ENCODE measurements at regions not wholly inside any gene's neighbourhood (a gene's known extent, or its start where the extent isn't known, plus 50 kb on each side); places are given as distances from the start of the nearest gene placed in this dataset.
"Not testable (repeated sequence)": the region's sequence is repeated elsewhere in the genome, so short reads cannot be mapped to it uniquely, and the experiment has no call there.

DNA sequence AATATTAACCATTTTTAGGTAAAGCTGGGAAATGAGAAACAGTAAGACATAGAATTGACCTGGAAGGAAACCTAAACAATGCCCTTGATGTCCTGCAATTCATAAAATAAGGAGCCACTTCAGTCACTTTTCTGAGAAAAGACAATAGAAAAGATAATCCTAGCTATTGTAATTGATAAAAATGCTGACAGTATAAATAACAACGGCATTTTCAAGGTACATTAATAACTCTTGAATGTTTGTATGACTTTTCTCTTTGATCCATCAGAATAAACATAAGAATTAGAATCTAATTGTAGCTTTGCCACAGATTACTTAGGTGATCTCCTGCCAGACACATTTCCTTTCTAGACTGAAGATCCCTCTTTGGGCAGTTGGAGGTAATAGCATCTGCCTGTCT lies 719.5 kb downstream of the SLC4A3 start:
- DNase-seq (ENCODE audit: low read depth): no peak

DNA sequence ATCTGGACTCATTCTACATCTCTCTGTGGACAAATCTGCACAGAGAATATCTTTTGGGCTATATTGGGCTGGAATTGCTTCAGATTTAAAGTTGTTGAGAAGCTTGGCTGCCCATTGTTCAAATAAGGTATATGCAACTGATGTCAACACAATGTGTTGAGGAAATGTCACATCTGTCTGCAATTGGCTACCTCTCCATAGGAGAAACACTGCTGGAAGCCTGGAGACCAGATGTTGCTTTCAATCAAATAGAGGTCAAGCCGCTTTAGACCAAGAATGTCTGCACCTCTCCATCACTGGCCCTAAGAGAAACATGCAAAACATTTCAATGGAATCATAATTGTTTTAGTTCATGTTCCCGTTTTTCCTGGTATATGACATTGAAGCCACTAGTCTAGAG lies 720.2 kb downstream of the SLC4A3 start:
- DNase-seq (ENCODE audit: low read depth): no peak

DNA sequence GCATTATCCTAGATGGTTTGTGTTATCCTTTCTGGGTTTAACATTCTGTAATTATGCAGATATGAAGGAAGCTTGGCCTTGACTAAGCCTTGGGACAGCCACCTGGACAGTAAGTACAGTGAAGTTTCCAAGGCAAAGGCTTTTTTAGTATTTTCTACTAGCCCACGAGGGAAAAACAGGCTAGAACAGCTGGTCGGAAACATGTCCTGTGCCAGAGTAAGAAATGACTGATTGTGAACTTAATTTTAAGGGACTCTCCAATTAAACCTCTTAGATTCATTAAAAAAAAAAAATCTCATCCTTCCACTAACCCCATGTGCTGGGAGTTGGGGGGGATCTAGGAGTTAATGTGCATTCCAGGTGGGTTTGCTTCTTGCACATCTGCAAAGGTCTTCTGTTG lies 720.8 kb downstream of the SLC4A3 start:
- DNase-seq (ENCODE audit: low read depth): no peak

DNA sequence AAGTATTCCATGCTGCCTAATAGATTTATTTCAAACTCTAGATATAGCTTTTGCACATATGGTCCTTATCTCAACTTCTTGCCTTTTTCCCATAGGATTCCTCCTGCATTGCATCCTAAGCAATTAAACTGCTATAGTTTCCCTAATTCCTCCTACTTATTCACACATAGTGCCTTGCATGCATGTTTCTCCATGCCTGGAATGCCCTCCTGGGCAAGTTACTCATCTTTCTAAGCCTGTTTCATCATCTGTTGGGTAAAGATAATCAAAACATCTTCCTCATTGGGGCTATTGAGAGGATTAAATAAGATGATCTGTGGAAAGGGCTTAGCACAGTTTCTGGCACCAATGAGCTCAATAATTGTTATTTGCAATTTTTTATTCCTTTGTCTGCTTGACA lies 726.5 kb downstream of the SLC4A3 start:
- no peak for DNase-seq (ENCODE audit: low read depth)

DNA sequence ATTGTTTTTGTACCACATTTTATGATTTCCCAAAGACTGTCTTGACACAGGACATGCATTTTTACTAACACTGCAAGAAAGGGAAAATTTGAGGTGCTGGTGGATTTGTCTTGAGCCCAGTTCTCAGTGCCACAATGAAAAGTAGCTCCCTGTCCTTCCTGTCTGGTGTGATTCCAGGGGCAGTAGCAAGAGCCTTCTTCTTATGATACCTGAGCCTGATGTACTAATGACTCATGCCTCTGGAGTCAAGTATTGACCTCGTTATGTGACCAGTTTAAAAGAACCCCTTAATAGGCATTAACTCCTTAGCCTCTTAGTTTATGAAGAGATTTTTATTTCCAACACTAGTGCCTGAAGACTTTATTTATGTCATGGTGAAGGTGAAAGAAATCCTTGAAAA lies 728.6 kb downstream of the SLC4A3 start:
- DNase-seq (ENCODE audit: low read depth): no peak

DNA sequence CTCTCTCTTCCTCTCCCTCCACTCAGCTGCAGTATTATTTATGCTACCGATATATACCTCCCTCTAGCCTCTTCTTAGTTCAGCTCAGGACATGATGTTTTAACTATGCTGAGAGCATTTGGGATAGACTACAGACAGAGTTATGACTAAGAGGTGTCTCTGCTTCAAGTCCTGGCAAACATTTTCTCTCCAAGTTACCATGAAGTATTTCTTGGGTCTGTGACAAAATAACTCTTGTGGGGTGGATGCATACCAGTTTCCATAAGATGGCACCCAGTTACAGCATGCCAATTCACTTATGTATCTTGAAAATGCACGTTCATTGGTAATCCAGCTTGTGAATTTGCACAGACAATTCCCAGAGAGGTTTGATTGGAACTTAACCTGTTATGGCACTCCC lies 737.6 kb downstream of the SLC4A3 start:
- DNase-seq (ENCODE audit: low read depth): no peak

DNA sequence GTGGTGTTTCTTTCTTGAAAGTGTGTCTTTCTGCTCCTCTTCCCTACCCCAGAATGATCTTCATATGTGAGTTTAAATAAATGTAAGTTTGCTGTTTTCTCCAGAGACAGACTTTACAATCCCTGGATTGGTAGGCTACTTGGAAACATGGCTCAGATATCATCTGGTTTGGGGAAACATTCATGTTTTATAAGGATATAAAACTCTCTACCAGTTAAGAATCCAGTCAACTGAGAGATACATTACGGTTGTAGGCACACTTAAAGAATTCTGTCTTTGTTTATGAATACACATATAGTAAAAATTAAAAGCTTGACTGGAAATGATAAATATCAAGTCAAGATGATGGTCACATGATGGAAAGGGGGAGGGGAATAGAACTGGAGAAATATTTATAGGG lies 739.3 kb downstream of the SLC4A3 start:
- DNase-seq (ENCODE audit: low read depth): no peak

DNA sequence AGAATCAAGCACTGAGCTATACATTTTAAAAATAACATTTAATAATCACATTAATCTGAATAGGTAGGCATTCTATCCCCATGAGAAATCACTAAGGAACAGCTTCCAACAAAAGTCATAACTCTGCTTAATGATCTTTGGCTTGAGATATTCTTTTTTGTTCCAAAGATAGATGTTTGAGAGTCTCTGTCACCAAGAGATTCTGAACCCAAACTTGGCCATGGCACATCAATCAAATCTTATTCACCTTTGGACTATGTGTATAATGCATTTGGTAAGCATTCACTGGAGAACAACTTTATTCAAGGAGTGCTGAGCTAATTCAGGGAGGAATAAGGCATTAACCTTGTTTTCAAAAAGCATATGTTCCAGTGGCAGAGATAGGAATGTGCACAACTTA lies 743.3 kb downstream of the SLC4A3 start:
- DNase-seq (ENCODE audit: low read depth): no peak

DNA sequence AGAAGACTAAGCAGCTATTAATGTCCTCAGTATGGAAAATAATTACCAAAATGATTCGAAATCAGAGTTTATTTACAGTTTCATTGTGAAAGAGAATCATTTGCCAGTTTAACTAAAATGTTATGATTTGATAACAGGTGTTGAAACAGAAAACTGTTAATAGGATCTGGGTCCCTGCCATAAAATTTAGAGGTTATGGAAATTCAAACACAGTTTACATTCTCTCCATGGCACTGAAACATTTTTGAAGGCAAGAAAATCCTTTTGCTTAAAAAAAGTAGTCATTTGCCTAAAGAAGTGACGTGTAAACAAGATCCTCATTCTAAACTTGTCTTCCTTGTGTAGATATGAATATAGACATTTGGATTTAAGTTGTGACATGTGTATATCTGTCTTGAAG lies 743.8 kb downstream of the SLC4A3 start:
- no peak for DNase-seq (ENCODE audit: low read depth)

DNA sequence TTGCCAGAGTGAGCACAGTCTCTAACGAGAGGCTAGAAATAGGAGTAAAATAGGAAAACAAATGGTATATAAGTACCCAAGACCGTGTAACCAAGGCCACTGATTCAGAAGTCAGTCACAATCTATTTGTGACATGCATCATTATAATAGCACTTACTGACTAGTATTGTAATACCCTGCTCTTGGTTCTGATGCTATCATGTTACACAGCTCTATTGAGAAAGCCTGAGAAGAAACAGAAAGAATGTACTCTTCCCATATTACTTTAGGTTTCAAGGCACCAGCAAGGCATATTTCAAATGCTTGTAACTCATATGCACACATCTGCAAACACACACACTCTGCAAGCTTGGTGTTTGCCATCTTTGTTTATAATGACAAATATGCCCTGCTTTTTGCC lies 746.4 kb downstream of the SLC4A3 start:
- no peak for DNase-seq (ENCODE audit: low read depth)

DNA sequence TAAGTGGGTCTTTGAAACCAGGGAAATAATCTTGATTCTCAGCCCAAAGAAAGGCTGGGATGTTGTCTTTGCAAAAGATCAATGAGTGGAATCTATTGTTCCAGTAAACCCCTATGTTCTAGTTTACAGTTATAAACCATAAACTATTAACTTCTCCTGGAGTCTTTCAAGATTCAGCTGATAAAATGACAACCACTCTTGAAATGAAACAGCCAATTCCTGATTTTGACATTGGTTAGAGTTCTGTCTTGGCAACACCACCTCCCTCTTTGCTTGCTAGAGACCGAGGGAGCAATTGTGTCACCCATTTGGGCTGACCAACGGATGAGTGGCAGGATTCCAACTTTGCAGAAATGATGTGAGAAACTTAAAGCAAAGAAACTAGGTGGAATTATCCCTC lies 746.9 kb downstream of the SLC4A3 start:
- DNase-seq (ENCODE audit: low read depth): no peak

DNA sequence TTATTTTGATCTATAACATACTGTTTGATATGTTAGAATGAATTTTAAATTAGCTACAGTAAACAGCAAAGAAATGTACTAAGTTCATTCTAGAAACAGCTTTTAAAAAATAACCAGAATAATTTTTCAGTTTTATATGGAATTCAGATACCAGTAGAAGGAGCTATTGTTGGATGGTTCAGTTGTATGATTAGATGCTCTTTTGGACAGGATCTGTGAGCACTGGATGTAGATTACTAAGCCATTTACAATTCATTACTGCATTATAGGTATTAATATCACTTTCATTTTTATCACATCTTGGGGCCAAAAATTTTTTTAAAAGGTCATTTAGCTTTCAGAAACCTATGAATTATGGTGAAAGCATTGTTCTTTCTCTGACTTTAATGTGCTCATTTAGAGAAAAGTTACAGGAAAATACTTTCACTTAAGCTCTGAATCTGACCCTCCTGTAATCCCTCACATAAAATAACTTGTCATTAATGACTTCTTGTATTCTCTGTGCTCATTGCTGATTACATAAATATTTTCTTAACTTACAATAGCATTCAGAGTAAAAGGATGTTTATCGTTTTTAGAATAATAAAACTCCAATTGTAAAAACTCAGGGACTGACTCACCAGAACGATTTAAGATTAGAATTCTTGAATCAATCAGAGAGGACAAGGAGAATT lies 750.2 kb downstream of the SLC4A3 start:
- DNase-seq (ENCODE audit: low read depth): no peak

DNA sequence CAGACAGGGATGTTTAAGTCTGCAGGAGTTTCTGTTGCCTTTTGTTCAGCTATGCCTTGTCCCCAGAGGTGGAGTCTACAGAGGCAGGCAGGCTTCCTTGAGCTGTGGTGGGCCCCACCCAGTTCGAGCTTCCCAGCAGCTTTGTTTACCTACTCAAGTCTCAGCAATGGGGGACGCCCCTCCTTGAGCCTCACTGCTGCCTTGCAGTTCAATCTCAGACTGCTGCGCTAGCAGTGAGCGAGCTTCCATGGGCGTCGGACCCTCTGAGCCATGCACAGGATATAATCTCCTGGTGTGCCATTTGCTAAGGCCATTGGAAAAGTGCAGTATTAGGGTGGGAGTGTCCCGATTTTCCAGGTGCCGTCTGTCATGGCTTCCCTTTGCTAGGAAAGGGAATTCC lies 760.3 kb downstream of the SLC4A3 start:
- not testable (repeated sequence) for DNase-seq (ENCODE audit: low read depth)

DNA sequence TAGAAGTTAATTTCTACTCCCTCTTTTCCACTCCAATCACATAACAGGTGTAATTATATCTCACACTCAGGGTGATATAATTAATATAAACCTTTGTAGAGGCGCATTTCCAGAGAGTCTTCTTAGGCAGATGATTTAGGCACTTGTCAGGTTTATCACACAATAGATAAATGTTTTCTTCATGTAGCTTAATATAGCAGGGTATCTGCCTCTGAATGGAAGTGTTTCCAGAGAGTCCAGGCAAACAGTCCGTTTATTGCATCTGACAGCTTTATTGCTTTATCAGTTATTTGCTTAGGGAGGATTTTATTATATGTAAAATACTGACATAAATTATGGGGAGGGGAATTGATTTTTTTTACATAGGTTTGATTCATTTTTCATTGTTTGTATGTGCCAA lies 766.3 kb downstream of the SLC4A3 start:
- DNase-seq (ENCODE audit: low read depth): no peak

DNA sequence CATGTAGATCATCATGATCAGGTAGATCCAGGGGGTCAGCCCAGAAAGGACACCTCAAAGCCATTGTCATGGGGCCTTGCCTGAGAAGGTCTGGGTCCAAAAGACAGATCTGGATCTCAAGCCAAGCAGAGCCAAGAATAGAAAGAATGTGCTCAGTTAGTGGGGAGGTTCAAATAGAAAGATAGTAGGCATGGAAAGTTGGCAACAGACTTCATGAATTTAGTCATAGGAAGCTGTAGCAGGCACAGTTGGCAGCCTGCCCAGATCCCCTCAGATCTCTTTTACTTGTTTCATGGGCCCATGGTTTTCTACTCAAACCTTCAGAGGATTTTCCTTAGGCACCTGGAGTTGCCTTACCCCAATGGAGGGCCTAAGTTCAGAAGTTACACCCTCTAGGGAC lies 767.0 kb downstream of the SLC4A3 start:
- DNase-seq (ENCODE audit: low read depth): no peak

DNA sequence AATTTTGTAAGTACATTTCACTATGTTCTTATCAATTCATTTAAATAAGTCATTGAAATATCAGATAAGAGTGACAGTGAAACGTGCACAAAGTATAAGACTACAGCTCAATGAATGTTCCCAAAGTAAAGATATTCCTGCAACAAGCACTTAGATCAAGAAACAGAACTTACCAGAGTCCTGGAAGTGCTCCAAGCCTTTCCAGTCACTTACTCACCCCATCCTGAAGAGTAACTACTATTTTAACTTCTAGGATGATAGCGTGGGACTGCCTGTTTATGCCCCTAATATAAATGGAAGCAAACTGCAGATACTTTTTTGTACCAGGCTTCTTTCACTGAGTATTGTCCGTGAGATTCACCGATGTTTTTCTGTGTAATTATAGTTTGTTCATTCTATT lies 768.9 kb downstream of the SLC4A3 start:
- DNase-seq (ENCODE audit: low read depth): no peak

DNA sequence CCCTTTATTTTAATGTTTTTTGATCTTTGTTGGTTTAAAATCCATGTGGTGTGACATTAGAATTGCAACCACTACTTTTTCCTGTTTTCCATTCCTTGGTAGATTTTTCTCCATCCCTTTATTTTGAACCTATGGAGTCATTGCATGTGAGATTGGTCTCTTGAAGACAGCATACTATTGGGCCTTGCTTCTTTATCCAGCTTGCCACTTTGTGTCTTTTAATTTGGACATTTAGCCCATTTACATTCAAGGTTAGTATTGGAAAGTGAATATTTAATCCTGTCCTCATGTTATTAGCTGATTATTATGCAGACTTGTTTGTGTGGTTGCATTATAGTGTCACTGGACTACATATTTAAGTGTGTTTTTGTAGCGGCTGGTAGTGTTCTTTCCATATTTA lies 782.9 kb downstream of the SLC4A3 start:
- DNase-seq (ENCODE audit: low read depth): no peak

DNA sequence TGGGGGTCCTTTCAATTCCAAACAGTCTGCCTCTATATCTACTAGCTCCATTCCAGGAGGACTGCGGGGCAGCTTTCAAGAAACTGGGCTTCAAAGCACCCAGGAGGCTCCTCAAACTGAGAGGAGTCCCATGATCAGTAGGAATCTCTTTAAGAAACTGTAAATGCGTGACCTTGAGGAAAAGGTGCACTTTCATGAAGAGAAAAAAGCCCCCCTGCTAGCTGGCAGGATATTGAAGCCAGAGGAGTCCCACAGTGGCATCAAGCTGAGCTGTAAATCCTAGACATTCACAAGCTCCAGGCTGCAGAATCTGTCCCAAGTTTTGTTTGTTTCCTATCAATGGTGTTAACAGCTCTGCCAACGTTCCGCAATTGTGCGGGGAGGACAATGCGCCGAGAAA lies 790.1 kb downstream of the SLC4A3 start:
- no peak for DNase-seq (ENCODE audit: low read depth)

DNA sequence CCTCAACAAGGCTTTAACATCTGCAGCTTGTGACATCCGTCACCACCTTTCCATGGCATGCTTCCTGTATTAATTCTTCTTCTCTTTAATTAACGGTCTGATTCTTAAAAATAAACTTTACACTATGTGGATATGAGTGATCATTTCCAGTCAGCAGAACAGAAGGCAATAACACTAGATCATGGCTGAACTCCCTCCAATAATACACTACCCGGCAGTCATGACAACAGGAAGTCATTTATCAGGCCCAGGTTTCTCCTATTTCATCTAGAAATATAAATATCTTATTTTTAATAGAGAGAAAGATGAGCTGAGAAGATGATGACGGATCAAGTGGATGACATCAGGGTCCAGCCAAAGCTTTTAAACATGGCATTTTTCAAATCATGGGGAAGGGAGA lies 792.2 kb downstream of the SLC4A3 start:
- no peak for DNase-seq (ENCODE audit: low read depth)

DNA sequence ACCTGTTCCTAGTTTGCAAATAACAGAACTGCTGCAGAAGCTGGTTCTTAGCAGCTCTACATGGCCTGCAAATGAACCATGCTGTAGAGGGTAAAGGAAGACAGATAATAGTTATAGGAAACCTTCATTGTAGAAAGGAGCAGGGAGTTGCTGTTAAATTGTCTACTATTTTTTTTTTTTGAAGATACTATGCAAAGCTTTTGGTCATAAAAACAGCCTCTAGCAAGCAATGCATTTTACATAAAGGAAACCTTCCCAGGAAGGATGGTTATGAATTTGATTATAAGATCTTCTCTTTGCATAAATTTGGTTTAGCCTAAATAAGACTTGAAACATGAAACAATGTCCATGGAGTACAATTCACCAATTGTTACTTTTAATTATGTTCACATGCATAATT lies 793.4 kb downstream of the SLC4A3 start:
- DNase-seq (ENCODE audit: low read depth): no peak

DNA sequence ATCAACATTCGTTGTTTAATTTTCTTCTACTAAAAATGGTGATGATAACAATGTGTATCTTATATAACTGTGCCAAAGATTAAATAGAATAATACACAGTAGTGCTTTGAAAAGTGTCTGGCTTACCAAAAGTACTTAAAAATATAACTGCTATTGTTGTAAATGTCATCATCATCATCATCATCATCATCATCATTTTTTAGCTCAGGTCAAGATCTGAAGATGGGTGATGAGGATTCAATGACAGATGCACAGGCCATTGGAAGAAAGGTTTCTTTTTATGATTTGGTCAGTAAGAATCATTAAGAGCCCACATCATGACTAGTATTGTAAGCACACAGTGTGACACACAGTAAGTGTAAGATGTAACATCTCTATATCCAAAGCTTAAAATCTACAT lies 795.2 kb downstream of the SLC4A3 start:
- DNase-seq (ENCODE audit: low read depth): no peak

DNA sequence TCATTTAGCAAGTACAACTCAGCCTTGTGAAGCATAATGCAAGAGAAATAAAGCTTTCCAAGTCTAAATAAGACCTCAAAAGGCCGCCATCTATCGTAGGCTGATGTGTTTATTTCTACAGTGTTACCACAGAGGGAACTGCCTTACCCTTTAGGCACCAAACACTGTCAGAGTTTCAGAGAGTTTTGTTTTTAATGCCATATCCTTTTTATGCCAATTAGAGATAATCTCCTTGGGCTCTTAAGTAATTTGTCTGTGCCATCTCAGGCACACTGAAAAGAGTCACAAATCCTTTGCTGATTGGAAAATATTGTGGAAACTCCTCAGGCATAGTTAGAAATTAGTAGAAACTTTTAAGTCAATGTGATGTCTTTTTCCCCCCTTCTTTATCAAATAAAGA lies 797.1 kb downstream of the SLC4A3 start:
- DNase-seq (ENCODE audit: low read depth): no peak

DNA sequence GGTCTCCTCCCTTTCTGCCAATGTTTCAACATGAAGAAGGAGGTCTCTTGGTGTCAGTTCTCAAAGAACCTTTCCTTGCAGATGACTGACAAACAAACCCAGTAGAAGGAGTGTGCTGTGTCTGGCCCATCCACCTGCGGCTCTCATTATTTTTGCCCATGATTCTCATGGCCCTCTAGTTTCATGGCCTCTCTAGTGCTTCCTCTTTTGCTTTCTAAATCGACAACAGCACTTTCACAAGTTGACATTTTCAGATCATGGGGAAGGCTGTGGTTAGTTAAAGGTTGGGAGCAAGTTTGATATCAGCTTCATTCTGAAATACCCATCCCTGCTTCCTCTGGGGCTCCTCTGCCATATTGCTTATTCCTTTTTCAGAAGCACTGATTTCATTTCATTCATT lies 805.2 kb downstream of the SLC4A3 start:
- DNase-seq (ENCODE audit: low read depth): no peak

DNA sequence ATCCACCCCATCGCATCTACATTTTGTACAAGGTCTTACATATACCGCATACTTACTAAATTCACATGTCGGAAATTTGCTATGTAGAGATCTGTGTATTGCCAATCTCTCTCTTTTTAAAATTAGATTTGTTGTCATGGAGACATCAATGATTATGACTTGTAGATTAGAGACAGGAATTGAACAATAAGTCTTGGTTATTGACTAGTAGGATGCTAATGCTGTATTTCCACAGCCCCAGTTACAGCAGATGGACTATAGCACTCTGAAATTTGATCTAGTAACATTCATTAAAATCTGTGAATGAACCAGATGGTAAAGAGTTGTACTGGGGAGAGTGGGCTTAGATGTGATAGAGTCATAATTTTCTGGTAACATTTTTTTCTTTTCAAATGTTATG lies 805.7 kb downstream of the SLC4A3 start:
- no peak for DNase-seq (ENCODE audit: low read depth)

DNA sequence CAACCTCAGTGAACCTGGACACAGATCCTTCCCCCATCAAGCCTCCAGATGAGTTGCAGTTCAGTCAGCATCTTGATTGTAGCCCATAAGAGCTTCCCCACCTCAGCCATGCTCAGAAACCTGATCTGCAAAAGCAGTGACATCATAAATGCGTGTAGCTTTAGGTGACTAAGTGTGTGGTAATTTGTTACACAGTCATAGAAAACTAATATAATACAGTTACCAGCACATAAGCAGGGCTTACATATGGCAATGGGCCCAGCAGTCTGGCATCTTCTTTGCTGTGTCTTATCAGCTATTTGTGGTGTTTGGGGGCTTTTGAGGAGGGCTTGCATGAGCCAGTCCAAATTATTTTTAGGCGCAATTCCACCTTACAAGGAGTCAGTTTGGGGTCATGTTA lies 807.0 kb downstream of the SLC4A3 start:
- DNase-seq (ENCODE audit: low read depth): peak; percentile 35
